HG03378 (cell line): ENCODE measurements at regions not wholly inside any gene's neighbourhood (a gene's known extent, or its start where the extent isn't known, plus 50 kb on each side); places are given as distances from the start of the nearest gene placed in this dataset.
"Not testable (repeated sequence)": the region's sequence is repeated elsewhere in the genome, so short reads cannot be mapped to it uniquely, and the experiment has no call there.

ENCODE experiments used
- ATAC-seq: cut with Tn5 transposase; IDR thresholded peaks from one replicate; pipeline ENCODE4 v1.9.1; 2021; ENCODE audit warnings: mild to moderate bottlenecking, moderate library complexity; ENCODE audit not compliant: unreplicated experiment

GRCh38 chr6:62889240-62889639 lies 322.0 kb upstream of the FKBP1C start:
- no peak for ATAC-seq

- no peak for ATAC-seq
Observed at GRCh38 chr6:62891065-62891647, 320.1 kb upstream of the FKBP1C start.

GRCh38 chr6:62894114-62894513 lies 317.2 kb upstream of the FKBP1C start:
- ATAC-seq = no peak

- ATAC-seq = no peak
Observed at GRCh38 chr6:62903266-62903665, 308.0 kb upstream of the FKBP1C start.

- ATAC-seq = no peak
Observed at GRCh38 chr6:62904687-62905086, 306.6 kb upstream of the FKBP1C start.

- ATAC-seq = no peak
Observed at GRCh38 chr6:62914530-62914929, 296.7 kb upstream of the FKBP1C start.

GRCh38 chr6:62923728-62924127 lies 287.5 kb upstream of the FKBP1C start:
- ATAC-seq = no peak

- no peak for ATAC-seq
Observed at GRCh38 chr6:62940848-62941247, 270.4 kb upstream of the FKBP1C start.

GRCh38 chr6:62942000-62942399 lies 269.3 kb upstream of the FKBP1C start:
- no peak for ATAC-seq

- no peak for ATAC-seq
Observed at GRCh38 chr6:62968834-62969233, 242.4 kb upstream of the FKBP1C start.

GRCh38 chr6:62971976-62972658 lies 239.2 kb upstream of the FKBP1C start:
- ATAC-seq = peak; percentile 58

- peak; percentile 68 for ATAC-seq
Observed at GRCh38 chr6:62974452-62974851, 236.8 kb upstream of the FKBP1C start.

- no peak for ATAC-seq
Observed at GRCh38 chr6:62976566-62976965, 234.7 kb upstream of the FKBP1C start.

- ATAC-seq = no peak
Observed at GRCh38 chr6:62978920-62979319, 232.3 kb upstream of the FKBP1C start.

GRCh38 chr6:62980093-62980492 lies 231.2 kb upstream of the FKBP1C start:
- no peak for ATAC-seq

- no peak for ATAC-seq
Observed at GRCh38 chr6:62980724-62981123, 230.5 kb upstream of the FKBP1C start.

GRCh38 chr6:62982951-62983350 lies 228.3 kb upstream of the FKBP1C start:
- no peak for ATAC-seq

- not testable (repeated sequence) for ATAC-seq
Observed at GRCh38 chr6:62991696-62992095, 219.6 kb upstream of the FKBP1C start.

- ATAC-seq = no peak
Observed at GRCh38 chr6:62993951-62994350, 217.3 kb upstream of the FKBP1C start.

GRCh38 chr6:62998022-62998421 lies 213.2 kb upstream of the FKBP1C start:
- no peak for ATAC-seq

GRCh38 chr6:62999242-62999641 lies 212.0 kb upstream of the FKBP1C start:
- not testable (repeated sequence) for ATAC-seq

GRCh38 chr6:62999796-63000195 lies 211.5 kb upstream of the FKBP1C start:
- no peak for ATAC-seq

- not testable (repeated sequence) for ATAC-seq
Observed at GRCh38 chr6:63006018-63006417, 205.3 kb upstream of the FKBP1C start.
